SK-N-SH (cell line): ENCODE measurements at regions not wholly inside any gene's neighbourhood (a gene's known extent, or its start where the extent isn't known, plus 50 kb on each side); places are given as distances from the start of the nearest gene placed in this dataset.
A peak's percentile ranks its signal among the peaks of the same experiment; 100 is the strongest.

ENCODE experiments used
- CTCF ChIA-PET: fragments of 300-600, 350-600 bp; formaldehyde crosslinking; extraction: SDS; loops from one replicate; lab custom pipeline; 2021; lab: Yijun Ruan, JAX
- POLR2A ChIA-PET: fragments of 350-600 bp; sonication (Branson Sonifier 250); formaldehyde crosslinking; extraction: SDS; loops from one replicate; lab custom pipeline; 2020; ENCODE audit warnings: antibody characterized with exemption, inconsistent platforms; lab: Yijun Ruan, JAX
- DNase-seq: peaks from one replicate; pipeline ENCODE4 v3.0.0; 2012
- H2AFZ ChIP-seq: fragments of 200-600 bp; sonication (generic); 2 replicates; pipeline ENCODE4 v1.8.1; 2016; ENCODE audit warnings: antibody characterized with exemption, mild to moderate bottlenecking, low read depth
- H3F3A ChIP-seq: fragments of 200-600 bp; sonication (generic); replicated peaks from 2 replicates; pipeline ENCODE3; 2016; ENCODE audit warnings: antibody characterized with exemption, mild to moderate bottlenecking; ENCODE audit not compliant: insufficient read depth
- H3K27ac ChIP-seq, 2 experiments: fragments of 200-500 bp in 1 of 2; fragments of 200-600 bp in 1 of 2; sonication (Bioruptor generic) in 1 of 2; sonication (generic), shearing (Covaris generic) in 1 of 2; 2 replicates each; pipeline versions ENCODE4 v1.5.1 to v1.6.1; 2014 to 2016; ENCODE audit warnings: low read depth in 2 of 2, inconsistent platforms in 1 of 2, low read length in 1 of 2, mild to moderate bottlenecking in 1 of 2, mixed read lengths in 1 of 2
- H3K27me3 ChIP-seq: fragments of 200-600 bp; sonication (generic), shearing (Covaris generic); 2 replicates; pipeline ENCODE4 v1.6.1; 2016; ENCODE audit warnings: mixed run types; ENCODE audit not compliant: insufficient read depth
- H3K36me3 ChIP-seq, 2 experiments: fragments of 200-500 bp in 1 of 2; fragments of 200-600 bp in 1 of 2; sonication (Bioruptor generic) in 1 of 2; sonication (generic) in 1 of 2; replicated peaks in 1 of 2; 2 replicates each; pipeline versions ENCODE3 to v1.5.1; 2014 to 2016; ENCODE audit warnings: low read length in 1 of 2, mild to moderate bottlenecking in 1 of 2; ENCODE audit not compliant: insufficient read depth in 2 of 2, control insufficient read depth in 1 of 2
- H3K4me1 ChIP-seq, 2 experiments: fragments of 200-500 bp in 1 of 2; fragments of 200-600 bp in 1 of 2; sonication (Bioruptor generic) in 1 of 2; sonication (generic), shearing (Covaris generic) in 1 of 2; 2 replicates each; pipeline versions ENCODE4 v1.5.1 to v1.6.1; 2014 to 2016; ENCODE audit warnings: low read depth in 1 of 2, low read length in 1 of 2, mixed run types in 1 of 2; ENCODE audit not compliant: insufficient read depth in 2 of 2, control insufficient read depth in 1 of 2
- H3K4me2 ChIP-seq: fragments of 200-600 bp; sonication (generic), shearing (Covaris generic); 2 replicates; pipeline ENCODE4 v1.6.1; 2017; ENCODE audit warnings: mixed run types
- H3K4me3 ChIP-seq, 2 experiments: fragments of 200-500 bp in 1 of 2; fragments of 200-600 bp in 1 of 2; sonication (Bioruptor generic) in 1 of 2; sonication (generic), shearing (Covaris generic) in 1 of 2; 2 replicates each; pipeline versions ENCODE4 v1.5.1 to v1.8.1; 2014 to 2016; ENCODE audit warnings: low read depth in 2 of 2, inconsistent platforms in 1 of 2, low read length in 1 of 2, mild to moderate bottlenecking in 1 of 2, mixed read lengths in 1 of 2, moderate library complexity in 1 of 2
- H3K79me2 ChIP-seq: fragments of 200-600 bp; sonication (generic); 2 replicates; pipeline ENCODE4 v1.8.1; 2017; ENCODE audit warnings: mild to moderate bottlenecking; ENCODE audit not compliant: insufficient read depth
- H3K9ac ChIP-seq: fragments of 200-600 bp; sonication (generic); 2 replicates; pipeline ENCODE4 v1.6.1; 2017; ENCODE audit warnings: mixed run types
- H3K9me2 ChIP-seq: fragments of 200-600 bp; sonication (generic); 2 replicates; pipeline ENCODE4 v1.6.1; 2017; ENCODE audit warnings: mixed run types
- H3K9me3 ChIP-seq: fragments of 200-600 bp; sonication (generic); 2 replicates; pipeline ENCODE4 v1.6.1; 2017; ENCODE audit warnings: mixed run types, mild to moderate bottlenecking, moderate library complexity
- H4K20me1 ChIP-seq: fragments of 200-600 bp; sonication (generic); 2 replicates; pipeline ENCODE4 v1.6.1; 2017; ENCODE audit warnings: mild to moderate bottlenecking, mixed run types; ENCODE audit not compliant: insufficient read depth
- CHD2 ChIP-seq: fragments of 150-350 bp; IDR thresholded peaks from 2 replicates; pipeline ENCODE4 v1.6.1; 2018; ENCODE audit warnings: low read length; ENCODE audit not compliant: partially characterized antibody
- ELF1 ChIP-seq: IDR thresholded peaks from 2 replicates; pipeline ENCODE4 v1.4.0; 2012
- EP300 ChIP-seq, 2 experiments: IDR thresholded peaks; 2 replicates each; pipeline versions ENCODE4 v1.4.0 to v1.6.1; 2012; ENCODE audit warnings: borderline replicate concordance in 1 of 2, low read depth in 1 of 2, low read length in 1 of 2
- FOSL2 ChIP-seq: IDR thresholded peaks from 2 replicates; pipeline ENCODE4 v1.4.0; 2012; ENCODE audit warnings: low read depth, mild to moderate bottlenecking, moderate library complexity, borderline replicate concordance
- GABPA ChIP-seq: IDR thresholded peaks from 2 replicates; pipeline ENCODE4 v1.4.0; 2012; ENCODE audit warnings: low read depth, mild to moderate bottlenecking
- GATA2 ChIP-seq: sonication (generic); formaldehyde crosslinking; IDR thresholded peaks from 2 replicates; pipeline ENCODE4 v1.5.0; 2020; ENCODE audit warnings: mild to moderate bottlenecking, missing genetic modification reagents
- IRF3 ChIP-seq: fragments of 150-350 bp; IDR thresholded peaks from 2 replicates; pipeline ENCODE4 v1.6.1; 2016; ENCODE audit warnings: mild to moderate bottlenecking, low read depth, low read length
- JUND ChIP-seq: IDR thresholded peaks from 2 replicates; pipeline ENCODE4 v1.4.0; 2012
- MAX ChIP-seq: IDR thresholded peaks from 2 replicates; pipeline ENCODE4 v1.4.0; 2012; ENCODE audit warnings: low read depth
- MEF2A ChIP-seq: IDR thresholded peaks from 2 replicates; pipeline ENCODE4 v1.4.0; 2012; ENCODE audit warnings: low read depth, borderline replicate concordance
- MXI1 ChIP-seq: IDR thresholded peaks from 2 replicates; pipeline ENCODE4 v1.6.1; 2012; ENCODE audit warnings: mild to moderate bottlenecking, low read depth, low read length, improper control_type of control experiment
- PBX3 ChIP-seq: IDR thresholded peaks from 2 replicates; pipeline ENCODE4; 2012
- RAD21 ChIP-seq: IDR thresholded peaks from 2 replicates; pipeline ENCODE4 v1.6.1; 2012; ENCODE audit warnings: mild to moderate bottlenecking, low read length
- RCOR1 ChIP-seq: fragments of 150-350 bp; IDR thresholded peaks from 2 replicates; pipeline ENCODE4 v1.6.1; 2017; ENCODE audit warnings: antibody characterized with exemption, low read length
- RXRA ChIP-seq: IDR thresholded peaks from 2 replicates; pipeline ENCODE4 v1.4.0; 2012; ENCODE audit warnings: low read depth, mild to moderate bottlenecking, borderline replicate concordance
- SMC3 ChIP-seq: IDR thresholded peaks from 2 replicates; pipeline ENCODE4 v1.6.1; 2012; ENCODE audit warnings: low read depth, low read length, improper control_type of control experiment
- TCF12 ChIP-seq: IDR thresholded peaks from 2 replicates; pipeline ENCODE4 v1.4.0; 2012
- TEAD4 ChIP-seq: IDR thresholded peaks from 2 replicates; pipeline ENCODE4 v1.4.0; 2012; ENCODE audit warnings: mild to moderate bottlenecking, borderline replicate concordance; ENCODE audit not compliant: insufficient read depth
- USF2 ChIP-seq: fragments of 150-350 bp; IDR thresholded peaks from 2 replicates; pipeline ENCODE4 v1.6.1; 2017; ENCODE audit warnings: antibody characterized with exemption, low read length, low read depth, borderline replicate concordance
- WGBS: methylation state at CpG from one replicate; pipeline ENCODE4 v1.1.6; 2017; ENCODE audit warnings: low lambda C conversion rate; 5-methylcytosine and 5-hydroxymethylcytosine counted together
- TF ChIP-seq, protein P1 (sequence below): IDR thresholded peaks from 2 replicates; pipeline ENCODE4 v1.4.0; 2012; ENCODE audit warnings: low read depth, borderline replicate concordance
- TF ChIP-seq, protein P2 (sequence below): IDR thresholded peaks from 2 replicates; pipeline ENCODE4 v1.6.1; 2012; ENCODE audit warnings: mild to moderate bottlenecking, low read depth, low read length, moderate library complexity

- H3K9ac ChIP-seq, result no peak overlapping the region
- no peaks in the 10 kb centered on the region for H3K9me3 ChIP-seq
- DNase-seq, result no peak
- H3K27me3 ChIP-seq, result no peaks in the 10 kb centered on the region
- no peak for TF ChIP-seq CHD2
- TF ChIP-seq SMC3, result no peak
- TF ChIP-seq GATA2, result no peak
- TF ChIP-seq GABPA, result no peak
- TF ChIP-seq RAD21, result no peak
- TF ChIP-seq MAX, result no peak
- no peak for TF ChIP-seq MEF2A
- no peak for TF ChIP-seq TEAD4
- TF ChIP-seq, protein P1, sequence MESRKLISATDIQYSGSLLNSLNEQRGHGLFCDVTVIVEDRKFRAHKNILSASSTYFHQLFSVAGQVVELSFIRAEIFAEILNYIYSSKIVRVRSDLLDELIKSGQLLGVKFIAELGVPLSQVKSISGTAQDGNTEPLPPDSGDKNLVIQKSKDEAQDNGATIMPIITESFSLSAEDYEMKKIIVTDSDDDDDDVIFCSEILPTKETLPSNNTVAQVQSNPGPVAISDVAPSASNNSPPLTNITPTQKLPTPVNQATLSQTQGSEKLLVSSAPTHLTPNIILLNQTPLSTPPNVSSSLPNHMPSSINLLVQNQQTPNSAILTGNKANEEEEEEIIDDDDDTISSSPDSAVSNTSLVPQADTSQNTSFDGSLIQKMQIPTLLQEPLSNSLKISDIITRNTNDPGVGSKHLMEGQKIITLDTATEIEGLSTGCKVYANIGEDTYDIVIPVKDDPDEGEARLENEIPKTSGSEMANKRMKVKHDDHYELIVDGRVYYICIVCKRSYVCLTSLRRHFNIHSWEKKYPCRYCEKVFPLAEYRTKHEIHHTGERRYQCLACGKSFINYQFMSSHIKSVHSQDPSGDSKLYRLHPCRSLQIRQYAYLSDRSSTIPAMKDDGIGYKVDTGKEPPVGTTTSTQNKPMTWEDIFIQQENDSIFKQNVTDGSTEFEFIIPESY, result no peak
- TF ChIP-seq RXRA, result no peak
- no peaks in the 10 kb centered on the region for H3K79me2 ChIP-seq
- POLR2A ChIA-PET, result no interaction called here
- no peaks in the 10 kb centered on the region for H3K36me3 ChIP-seq
- H3K4me3 ChIP-seq, result no peak overlapping the region
- 65% methylated on average over 2 of the region's 2 CpGs for WGBS
- H4K20me1 ChIP-seq, result no peaks in the 10 kb centered on the region
- H3F3A ChIP-seq, result no peaks in the 10 kb centered on the region
- H3K4me2 ChIP-seq, result no peak overlapping the region
- no peak overlapping the region for H2AFZ ChIP-seq
- H3K4me1 ChIP-seq, result peaks cover 1 to 6% of the 10 kb centered on the region in 2 experiments
- no peaks in the 10 kb centered on the region for H3K9me2 ChIP-seq
- H3K27ac ChIP-seq, result no peak overlapping the region
- CTCF ChIA-PET, result no interaction called here
These were observed 568.0 kb upstream of the AADAT start for GRCh38 chr4:170657761-170658160.

GRCh38 chr4:170656506-170656905, 566.8 kb upstream of the AADAT start:
- ChIA-PET POLR2A (no interaction called here), CTCF (no interaction called here)
- H3K9me3 ChIP-seq, result no peaks in the 10 kb centered on the region
- no peaks in the 10 kb centered on the region for H3K9me2 ChIP-seq
- peaks cover 6 to 8% of the 10 kb centered on the region in 2 experiments for H3K4me1 ChIP-seq
- no peak overlapping the region for H2AFZ ChIP-seq
- H3K36me3 ChIP-seq, result no peaks in the 10 kb centered on the region
- no peak overlapping the region for H3K9ac ChIP-seq
- no peaks in the 10 kb centered on the region for H3K27me3 ChIP-seq
- peak overlapping the region in 1 of 2 experiments; percentile 58; a peak in 1 of 4 replicates for H3K27ac ChIP-seq
- H3F3A ChIP-seq, result no peaks in the 10 kb centered on the region
- no peaks in the 10 kb centered on the region for H3K79me2 ChIP-seq
- H4K20me1 ChIP-seq, result no peaks in the 10 kb centered on the region
- no peak overlapping the region for H3K4me2 ChIP-seq
- H3K4me3 ChIP-seq, result no peak overlapping the region
- DNase-seq, result peak; percentile 29
- 25% methylated on average over 2 of the region's 2 CpGs for WGBS
- TF ChIP-seq IRF3 (no peak), RCOR1 (peak; percentile 66; the same call in 1 of the 2 replicates), FOSL2 (no peak), GABPA (no peak), USF2 (no peak), ELF1 (no peak), EP300 (IDR thresholded peaks at IDR 0.05; ENCODE audit: borderline replicate concordance in 1 of 2, low read depth in 1 of 2, low read length in 1 of 2) (peak; percentile 26 to 97; a peak in 3 of 4 replicates), MXI1 (no peak), PBX3 (peak; percentile 83), MEF2A (no peak), GATA2 (peak; percentile 90), JUND (peak; percentile 49), TCF12 (peak; percentile 85)
- TF ChIP-seq, protein P2, sequence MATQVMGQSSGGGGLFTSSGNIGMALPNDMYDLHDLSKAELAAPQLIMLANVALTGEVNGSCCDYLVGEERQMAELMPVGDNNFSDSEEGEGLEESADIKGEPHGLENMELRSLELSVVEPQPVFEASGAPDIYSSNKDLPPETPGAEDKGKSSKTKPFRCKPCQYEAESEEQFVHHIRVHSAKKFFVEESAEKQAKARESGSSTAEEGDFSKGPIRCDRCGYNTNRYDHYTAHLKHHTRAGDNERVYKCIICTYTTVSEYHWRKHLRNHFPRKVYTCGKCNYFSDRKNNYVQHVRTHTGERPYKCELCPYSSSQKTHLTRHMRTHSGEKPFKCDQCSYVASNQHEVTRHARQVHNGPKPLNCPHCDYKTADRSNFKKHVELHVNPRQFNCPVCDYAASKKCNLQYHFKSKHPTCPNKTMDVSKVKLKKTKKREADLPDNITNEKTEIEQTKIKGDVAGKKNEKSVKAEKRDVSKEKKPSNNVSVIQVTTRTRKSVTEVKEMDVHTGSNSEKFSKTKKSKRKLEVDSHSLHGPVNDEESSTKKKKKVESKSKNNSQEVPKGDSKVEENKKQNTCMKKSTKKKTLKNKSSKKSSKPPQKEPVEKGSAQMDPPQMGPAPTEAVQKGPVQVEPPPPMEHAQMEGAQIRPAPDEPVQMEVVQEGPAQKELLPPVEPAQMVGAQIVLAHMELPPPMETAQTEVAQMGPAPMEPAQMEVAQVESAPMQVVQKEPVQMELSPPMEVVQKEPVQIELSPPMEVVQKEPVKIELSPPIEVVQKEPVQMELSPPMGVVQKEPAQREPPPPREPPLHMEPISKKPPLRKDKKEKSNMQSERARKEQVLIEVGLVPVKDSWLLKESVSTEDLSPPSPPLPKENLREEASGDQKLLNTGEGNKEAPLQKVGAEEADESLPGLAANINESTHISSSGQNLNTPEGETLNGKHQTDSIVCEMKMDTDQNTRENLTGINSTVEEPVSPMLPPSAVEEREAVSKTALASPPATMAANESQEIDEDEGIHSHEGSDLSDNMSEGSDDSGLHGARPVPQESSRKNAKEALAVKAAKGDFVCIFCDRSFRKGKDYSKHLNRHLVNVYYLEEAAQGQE, result no peak
